GM23338 (cell line): ENCODE measurements at regions not wholly inside any gene's neighbourhood (a gene's known extent, or its start where the extent isn't known, plus 50 kb on each side); places are given as distances from the start of the nearest gene placed in this dataset.

Experiments used
- ATAC-seq: fragments of 200-7000 bp; cut with Tn5 transposase; 3 replicates; pipeline ENCODE4 v1.9.1; 2020
- DNase-seq: peaks from one replicate; pipeline ENCODE4 v3.0.0-alpha.2; 2015; ENCODE audit warnings: low spot score
- H2AFZ ChIP-seq: fragments of 200-600 bp; sonication (generic); 2 replicates; pipeline ENCODE4 v1.8.0; 2016; ENCODE audit warnings: antibody characterized with exemption, mild to moderate bottlenecking, moderate library complexity
- H3F3A ChIP-seq: fragments of 200-600 bp; sonication (generic); replicated peaks from 2 replicates; pipeline ENCODE4 v1.8.0; 2017; ENCODE audit warnings: antibody characterized with exemption, mixed run types, low read depth
- H3K27ac ChIP-seq: fragments of 200-600 bp; sonication (generic); 2 replicates; pipeline ENCODE4 v1.6.1; 2016; ENCODE audit warnings: low read depth
- H3K27me3 ChIP-seq: fragments of 200-600 bp; sonication (generic); 2 replicates; pipeline ENCODE4 v1.8.0; 2016; ENCODE audit warnings: mild to moderate bottlenecking, mixed run types, moderate library complexity; ENCODE audit not compliant: insufficient read depth
- H3K36me3 ChIP-seq: fragments of 200-600 bp; sonication (generic); 2 replicates; pipeline ENCODE4 v1.8.0; 2016; ENCODE audit warnings: mild to moderate bottlenecking; ENCODE audit not compliant: insufficient read depth
- H3K4me1 ChIP-seq: fragments of 200-600 bp; sonication (generic); 2 replicates; pipeline ENCODE4 v1.8.0; 2016; ENCODE audit warnings: mild to moderate bottlenecking, moderate library complexity; ENCODE audit not compliant: insufficient read depth
- H3K4me2 ChIP-seq: fragments of 200-600 bp; sonication (generic); 2 replicates; pipeline ENCODE4 v1.7.1; 2017; ENCODE audit warnings: mixed run types
- H3K4me3 ChIP-seq: fragments of 200-600 bp; sonication (generic); 2 replicates; pipeline ENCODE4 v1.6.1; 2016; ENCODE audit warnings: mixed run types
- H3K79me2 ChIP-seq: fragments of 200-600 bp; sonication (generic); replicated peaks from 2 replicates; pipeline ENCODE4 v1.8.0; 2017; ENCODE audit warnings: mild to moderate bottlenecking; ENCODE audit not compliant: insufficient read depth
- H3K9me2 ChIP-seq: fragments of 200-600 bp; sonication (generic); 2 replicates; pipeline ENCODE4 v1.8.0; 2017; ENCODE audit not compliant: insufficient read depth
- H4K20me1 ChIP-seq: fragments of 200-600 bp; sonication (generic); replicated peaks from 2 replicates; pipeline ENCODE4 v1.8.0; 2017; ENCODE audit warnings: mild to moderate bottlenecking; ENCODE audit not compliant: insufficient read depth
- H3K27ac Mint-ChIP-seq: 2 replicates; pipeline ENCODE4 v1.8.0; 2020; ENCODE audit warnings: inconsistent platforms, mild to moderate bottlenecking, moderate library complexity, mixed read lengths
- H3K27me3 Mint-ChIP-seq: 3 replicates; pipeline ENCODE4 v1.8.0; 2022; ENCODE audit warnings: low read depth, mild to moderate bottlenecking, moderate library complexity, mixed read lengths, inconsistent platforms; ENCODE audit not compliant: insufficient read depth, poor library complexity
- H3K36me3 Mint-ChIP-seq: 3 replicates; pipeline ENCODE4 v1.8.0; 2021; ENCODE audit warnings: low read depth, mild to moderate bottlenecking, inconsistent platforms, moderate library complexity, mixed read lengths
- H3K4me1 Mint-ChIP-seq: 3 replicates; pipeline ENCODE4 v1.8.0; 2020; ENCODE audit warnings: mild to moderate bottlenecking, inconsistent platforms, mixed read lengths
- H3K4me3 Mint-ChIP-seq: 3 replicates; pipeline ENCODE4 v1.8.0; 2021; ENCODE audit warnings: moderate library complexity, mild to moderate bottlenecking, inconsistent platforms, mixed read lengths
- H3K9me3 Mint-ChIP-seq: 3 replicates; pipeline ENCODE4 v1.8.0; 2020; ENCODE audit warnings: moderate library complexity, mild to moderate bottlenecking, inconsistent platforms, mixed read lengths
- CTCF ChIP-seq, 2 experiments: fragments of 200-600 bp in 1 of 2; sonication (generic) in 1 of 2; conservative IDR thresholded peaks; 2 replicates each; pipeline versions ENCODE4 v1.5.1 to v1.6.1; 2016 to 2017; ENCODE audit warnings: antibody characterized with exemption in 2 of 2, low read depth in 2 of 2, mild to moderate bottlenecking in 2 of 2, moderate library complexity in 1 of 2
- EZH2 ChIP-seq: fragments of 200-600 bp; sonication (generic); IDR thresholded peaks from one replicate; pipeline ENCODE4 v1.8.0; 2017; ENCODE audit warnings: antibody characterized with exemption, mild to moderate bottlenecking, low read depth; ENCODE audit not compliant: unreplicated experiment
- NANOG ChIP-seq: IDR thresholded peaks from 2 replicates; pipeline ENCODE4 v1.6.1; 2016; ENCODE audit warnings: antibody characterized with exemption, borderline replicate concordance
- REST ChIP-seq: IDR thresholded peaks from one replicate; pipeline ENCODE4 v1.6.1; 2018; ENCODE audit warnings: antibody characterized with exemption; ENCODE audit not compliant: unreplicated experiment
- ZNF114 ChIP-seq: fragments of 250-450 bp; sonication (Bioruptor Pico); IDR thresholded peaks from 2 replicates; pipeline ENCODE4 v1.5.0; 2020; ENCODE audit warnings: mild to moderate bottlenecking, moderate library complexity
- ZNF331 ChIP-seq: fragments of 250-450 bp; sonication (Bioruptor Pico); IDR thresholded peaks from 2 replicates; pipeline ENCODE4 v1.5.0; 2020; ENCODE audit warnings: low read depth, mild to moderate bottlenecking, moderate library complexity
- ZNF462 ChIP-seq: fragments of 250-450 bp; sonication (Bioruptor Pico); IDR thresholded peaks from 2 replicates; pipeline ENCODE4 v1.5.0; 2020; ENCODE audit warnings: mild to moderate bottlenecking, moderate library complexity

- no peaks in the 10 kb centered on the region for H4K20me1 ChIP-seq
- no peak for TF ChIP-seq EZH2
- TF ChIP-seq REST = no peak
- TF ChIP-seq ZNF462 = no peak
- no peak for TF ChIP-seq CTCF (conservative IDR thresholded peaks at IDR 0.05; ENCODE audit: low read depth in 2 of 2)
- TF ChIP-seq ZNF331 (CRISPR knock-in tag) = no peak
- no peak for TF ChIP-seq NANOG
- no peak for TF ChIP-seq ZNF114 (CRISPR knock-in tag)
- no peak overlapping the region for H3K27ac ChIP-seq
- H3K9me2 ChIP-seq = no peaks in the 10 kb centered on the region
- Mint-ChIP-seq H3K4me3 (no peak overlapping the region), H3K27me3 (no peaks in the 10 kb centered on the region), H3K9me3 (no peaks in the 10 kb centered on the region), H3K4me1 (peaks cover 11% of the 10 kb centered on the region; the same call in 2 of the 3 replicates), H3K36me3 (no peaks in the 10 kb centered on the region), H3K27ac (no peak overlapping the region)
- H3K4me3 ChIP-seq = no peak overlapping the region
- H2AFZ ChIP-seq = no peak overlapping the region
- no peak overlapping the region for H3K4me2 ChIP-seq
- no peaks in the 10 kb centered on the region for H3K36me3 ChIP-seq
- H3K27me3 ChIP-seq = no peaks in the 10 kb centered on the region
- ATAC-seq (no peak), DNase-seq (no peak)
- no peaks in the 10 kb centered on the region for H3K79me2 ChIP-seq
- H3K4me1 ChIP-seq = peaks cover 7% of the 10 kb centered on the region; the same call in 1 of the 2 replicates
- no peaks in the 10 kb centered on the region for H3F3A ChIP-seq
Measured at GRCh38 chr18:30444544-30444943, 598.0 kb downstream of the DSC3 start.
